ENCODE measurements at regions not wholly inside any gene's neighbourhood (a gene's known extent, or its start where the extent isn't known, plus 50 kb on each side); places are given as distances from the start of the nearest gene placed in this dataset.
A peak's percentile ranks its signal among the peaks of the same experiment; 100 is the strongest.

DNA sequence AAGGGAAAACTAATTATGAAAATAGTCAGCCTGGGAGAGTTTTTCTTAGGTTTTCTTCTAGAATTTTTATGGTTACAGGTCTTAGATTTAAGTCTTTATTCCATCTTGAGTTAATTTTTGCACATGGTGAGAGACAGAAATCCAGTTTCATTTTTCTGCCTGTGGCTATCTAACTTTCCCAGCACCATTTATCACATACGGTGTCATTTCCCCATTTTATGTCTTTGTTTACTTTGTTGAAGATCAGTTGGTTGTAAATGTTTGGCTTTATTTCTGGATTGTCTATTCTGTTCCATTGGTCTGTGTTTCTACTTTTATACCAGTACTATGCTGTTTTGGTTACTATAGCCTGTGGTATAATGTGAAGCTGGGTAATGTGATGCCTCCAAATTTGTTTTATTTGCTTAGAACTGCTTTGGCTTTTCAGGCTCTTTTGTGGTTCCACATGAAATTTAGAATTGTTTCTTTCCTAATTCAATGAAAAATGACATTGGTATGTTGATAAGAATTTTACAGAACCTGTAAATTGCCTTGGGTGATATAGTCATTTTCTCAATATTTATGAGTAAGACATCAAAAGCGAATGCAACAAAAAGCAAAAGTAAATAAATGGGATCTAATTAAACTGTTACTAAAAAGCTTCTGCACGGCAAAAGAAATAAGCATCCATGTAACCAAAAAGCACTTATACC, 146.1 kb upstream of the NOL4 start (continued):
- TF ChIP-seq HDGF (IDR thresholded peaks at IDR 0.05) (no peak), IKZF2 (IDR thresholded peaks at IDR 0.05) (peak in 1 of 2 experiments; percentile 9; a peak in 1 of 4 replicates), NR2F1 (conservative IDR thresholded peaks at IDR 0.05) (no peak), ZSCAN29 (IDR thresholded peaks at IDR 0.05) (no peak), NFYA (IDR thresholded peaks at IDR 0.05; ENCODE audit: borderline replicate concordance, low read depth, low read length) (no peak), RB1 (IDR thresholded peaks at IDR 0.05; ENCODE audit: borderline replicate concordance) (no peak), RBBP5 (conservative IDR thresholded peaks at IDR 0.05) (no peak)
- TF ChIP-seq, protein P1, sequence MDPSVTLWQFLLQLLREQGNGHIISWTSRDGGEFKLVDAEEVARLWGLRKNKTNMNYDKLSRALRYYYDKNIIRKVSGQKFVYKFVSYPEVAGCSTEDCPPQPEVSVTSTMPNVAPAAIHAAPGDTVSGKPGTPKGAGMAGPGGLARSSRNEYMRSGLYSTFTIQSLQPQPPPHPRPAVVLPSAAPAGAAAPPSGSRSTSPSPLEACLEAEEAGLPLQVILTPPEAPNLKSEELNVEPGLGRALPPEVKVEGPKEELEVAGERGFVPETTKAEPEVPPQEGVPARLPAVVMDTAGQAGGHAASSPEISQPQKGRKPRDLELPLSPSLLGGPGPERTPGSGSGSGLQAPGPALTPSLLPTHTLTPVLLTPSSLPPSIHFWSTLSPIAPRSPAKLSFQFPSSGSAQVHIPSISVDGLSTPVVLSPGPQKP (IDR thresholded peaks at IDR 0.05; ENCODE audit: low read depth, low read length) = no peak
- TF ChIP-seq, protein P2, sequence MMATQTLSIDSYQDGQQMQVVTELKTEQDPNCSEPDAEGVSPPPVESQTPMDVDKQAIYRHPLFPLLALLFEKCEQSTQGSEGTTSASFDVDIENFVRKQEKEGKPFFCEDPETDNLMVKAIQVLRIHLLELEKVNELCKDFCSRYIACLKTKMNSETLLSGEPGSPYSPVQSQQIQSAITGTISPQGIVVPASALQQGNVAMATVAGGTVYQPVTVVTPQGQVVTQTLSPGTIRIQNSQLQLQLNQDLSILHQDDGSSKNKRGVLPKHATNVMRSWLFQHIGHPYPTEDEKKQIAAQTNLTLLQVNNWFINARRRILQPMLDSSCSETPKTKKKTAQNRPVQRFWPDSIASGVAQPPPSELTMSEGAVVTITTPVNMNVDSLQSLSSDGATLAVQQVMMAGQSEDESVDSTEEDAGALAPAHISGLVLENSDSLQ (IDR thresholded peaks at IDR 0.05) = 0 out of 2 replicates have a peak, but pooled peaks have one; percentile 20
- TF ChIP-seq, protein P3, sequence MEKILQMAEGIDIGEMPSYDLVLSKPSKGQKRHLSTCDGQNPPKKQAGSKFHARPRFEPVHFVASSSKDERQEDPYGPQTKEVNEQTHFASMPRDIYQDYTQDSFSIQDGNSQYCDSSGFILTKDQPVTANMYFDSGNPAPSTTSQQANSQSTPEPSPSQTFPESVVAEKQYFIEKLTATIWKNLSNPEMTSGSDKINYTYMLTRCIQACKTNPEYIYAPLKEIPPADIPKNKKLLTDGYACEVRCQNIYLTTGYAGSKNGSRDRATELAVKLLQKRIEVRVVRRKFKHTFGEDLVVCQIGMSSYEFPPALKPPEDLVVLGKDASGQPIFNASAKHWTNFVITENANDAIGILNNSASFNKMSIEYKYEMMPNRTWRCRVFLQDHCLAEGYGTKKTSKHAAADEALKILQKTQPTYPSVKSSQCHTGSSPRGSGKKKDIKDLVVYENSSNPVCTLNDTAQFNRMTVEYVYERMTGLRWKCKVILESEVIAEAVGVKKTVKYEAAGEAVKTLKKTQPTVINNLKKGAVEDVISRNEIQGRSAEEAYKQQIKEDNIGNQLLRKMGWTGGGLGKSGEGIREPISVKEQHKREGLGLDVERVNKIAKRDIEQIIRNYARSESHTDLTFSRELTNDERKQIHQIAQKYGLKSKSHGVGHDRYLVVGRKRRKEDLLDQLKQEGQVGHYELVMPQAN (conservative IDR thresholded peaks at IDR 0.05) = no peak
- TF ChIP-seq, protein P4, sequence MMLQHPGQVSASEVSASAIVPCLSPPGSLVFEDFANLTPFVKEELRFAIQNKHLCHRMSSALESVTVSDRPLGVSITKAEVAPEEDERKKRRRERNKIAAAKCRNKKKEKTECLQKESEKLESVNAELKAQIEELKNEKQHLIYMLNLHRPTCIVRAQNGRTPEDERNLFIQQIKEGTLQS (IDR thresholded peaks at IDR 0.05; ENCODE audit: borderline replicate concordance, extremely low read depth, low read depth, low read length) = no peak
- TF ChIP-seq, protein P5, sequence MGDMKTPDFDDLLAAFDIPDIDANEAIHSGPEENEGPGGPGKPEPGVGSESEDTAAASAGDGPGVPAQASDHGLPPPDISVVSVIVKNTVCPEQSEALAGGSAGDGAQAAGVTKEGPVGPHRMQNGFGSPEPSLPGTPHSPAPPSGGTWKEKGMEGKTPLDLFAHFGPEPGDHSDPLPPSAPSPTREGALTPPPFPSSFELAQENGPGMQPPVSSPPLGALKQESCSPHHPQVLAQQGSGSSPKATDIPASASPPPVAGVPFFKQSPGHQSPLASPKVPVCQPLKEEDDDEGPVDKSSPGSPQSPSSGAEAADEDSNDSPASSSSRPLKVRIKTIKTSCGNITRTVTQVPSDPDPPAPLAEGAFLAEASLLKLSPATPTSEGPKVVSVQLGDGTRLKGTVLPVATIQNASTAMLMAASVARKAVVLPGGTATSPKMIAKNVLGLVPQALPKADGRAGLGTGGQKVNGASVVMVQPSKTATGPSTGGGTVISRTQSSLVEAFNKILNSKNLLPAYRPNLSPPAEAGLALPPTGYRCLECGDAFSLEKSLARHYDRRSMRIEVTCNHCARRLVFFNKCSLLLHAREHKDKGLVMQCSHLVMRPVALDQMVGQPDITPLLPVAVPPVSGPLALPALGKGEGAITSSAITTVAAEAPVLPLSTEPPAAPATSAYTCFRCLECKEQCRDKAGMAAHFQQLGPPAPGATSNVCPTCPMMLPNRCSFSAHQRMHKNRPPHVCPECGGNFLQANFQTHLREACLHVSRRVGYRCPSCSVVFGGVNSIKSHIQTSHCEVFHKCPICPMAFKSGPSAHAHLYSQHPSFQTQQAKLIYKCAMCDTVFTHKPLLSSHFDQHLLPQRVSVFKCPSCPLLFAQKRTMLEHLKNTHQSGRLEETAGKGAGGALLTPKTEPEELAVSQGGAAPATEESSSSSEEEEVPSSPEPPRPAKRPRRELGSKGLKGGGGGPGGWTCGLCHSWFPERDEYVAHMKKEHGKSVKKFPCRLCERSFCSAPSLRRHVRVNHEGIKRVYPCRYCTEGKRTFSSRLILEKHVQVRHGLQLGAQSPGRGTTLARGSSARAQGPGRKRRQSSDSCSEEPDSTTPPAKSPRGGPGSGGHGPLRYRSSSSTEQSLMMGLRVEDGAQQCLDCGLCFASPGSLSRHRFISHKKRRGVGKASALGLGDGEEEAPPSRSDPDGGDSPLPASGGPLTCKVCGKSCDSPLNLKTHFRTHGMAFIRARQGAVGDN (IDR thresholded peaks at IDR 0.05) = no peak

All from GM12878 (cell line).